ENCODE measurements at regions not wholly inside any gene's neighbourhood (a gene's known extent, or its start where the extent isn't known, plus 50 kb on each side); places are given as distances from the start of the nearest gene placed in this dataset.

- H3K27me3 ChIP-seq, result no peaks in the 10 kb centered on the region
- DNase-seq, result no peak
- H3K27ac ChIP-seq, result no peak overlapping the region
- H3K4me3 ChIP-seq, result no peak overlapping the region
- in situ Hi-C loops (cut with MboI; ENCODE audit: low sequenced_read_pairs in 4 of 4), result no loop called here
- H3K9me3 ChIP-seq, result no peaks in the 10 kb centered on the region
- no peak for TF ChIP-seq POLR2A (IDR thresholded peaks at IDR 0.05)
- no peak for TF ChIP-seq CTCF (IDR thresholded peaks at IDR 0.05 in 4 of 5, conservative IDR thresholded peaks at IDR 0.05 in 1 of 5)
- intact Hi-C loops (cut with DNase I; ENCODE audit: low total_unique reads), result no loop called here
- ATAC-seq, result no peak
- H3K4me1 ChIP-seq, result no peaks in the 10 kb centered on the region
- H3K36me3 ChIP-seq, result no peaks in the 10 kb centered on the region
Observed at GRCh38 chr7:79691074-79691473, 237.6 kb upstream of the MAGI2 start.

- ATAC-seq, result no peak
- H3K36me3 ChIP-seq, result no peaks in the 10 kb centered on the region
- in situ Hi-C loops (cut with MboI; ENCODE audit: low sequenced_read_pairs in 4 of 4) (no loop called here), intact Hi-C loops (cut with DNase I; ENCODE audit: low total_unique reads) (no loop called here)
- H3K9me3 ChIP-seq, result no peaks in the 10 kb centered on the region
- no peaks in the 10 kb centered on the region for H3K4me1 ChIP-seq
- DNase-seq, result no peak
- no peak overlapping the region for H3K4me3 ChIP-seq
- no peaks in the 10 kb centered on the region for H3K27me3 ChIP-seq
- no peak for TF ChIP-seq CTCF (IDR thresholded peaks at IDR 0.05 in 4 of 5, conservative IDR thresholded peaks at IDR 0.05 in 1 of 5)
- no peak for TF ChIP-seq POLR2A (IDR thresholded peaks at IDR 0.05)
- no peak overlapping the region for H3K27ac ChIP-seq
Observed at GRCh38 chr7:79684384-79684783, 230.9 kb upstream of the MAGI2 start.

- TF ChIP-seq POLR2A (IDR thresholded peaks at IDR 0.05) (no peak), CTCF (IDR thresholded peaks at IDR 0.05 in 4 of 5, conservative IDR thresholded peaks at IDR 0.05 in 1 of 5) (no peak)
- no peaks in the 10 kb centered on the region for H3K9me3 ChIP-seq
- no peak overlapping the region for H3K4me3 ChIP-seq
- DNase-seq (no peak), ATAC-seq (no peak)
- intact Hi-C loops (cut with DNase I; ENCODE audit: low total_unique reads) (no loop called here), in situ Hi-C loops (cut with MboI; ENCODE audit: low sequenced_read_pairs in 4 of 4) (no loop called here)
- no peaks in the 10 kb centered on the region for H3K36me3 ChIP-seq
- no peaks in the 10 kb centered on the region for H3K4me1 ChIP-seq
- H3K27ac ChIP-seq, result no peak overlapping the region
- H3K27me3 ChIP-seq, result no peaks in the 10 kb centered on the region
Observed at GRCh38 chr7:79683916-79684315, 230.4 kb upstream of the MAGI2 start.

GRCh38 chr7:79683185-79683890 is 229.9 kb upstream of the MAGI2 start:
- intact Hi-C loops (cut with DNase I; ENCODE audit: low total_unique reads), result no loop called here
- H3K36me3 ChIP-seq, result no peaks in the 10 kb centered on the region
- no peak for TF ChIP-seq CTCF (IDR thresholded peaks at IDR 0.05 in 4 of 5, conservative IDR thresholded peaks at IDR 0.05 in 1 of 5)
- no peak overlapping the region for H3K27ac ChIP-seq
- no peak for ATAC-seq
- H3K4me3 ChIP-seq, result no peak overlapping the region
- H3K4me1 ChIP-seq, result no peaks in the 10 kb centered on the region
- no peaks in the 10 kb centered on the region for H3K27me3 ChIP-seq
- no peak for DNase-seq
- H3K9me3 ChIP-seq, result no peaks in the 10 kb centered on the region
- in situ Hi-C loops (cut with MboI; ENCODE audit: low sequenced_read_pairs in 4 of 4), result no loop called here

- Histone ChIP-seq H3K36me3 (no peaks in the 10 kb centered on the region), H3K27me3 (no peaks in the 10 kb centered on the region), H3K4me3 (no peak overlapping the region), H3K4me1 (no peaks in the 10 kb centered on the region), H3K27ac (no peak overlapping the region), H3K9me3 (no peaks in the 10 kb centered on the region)
- in situ Hi-C loops (cut with MboI; ENCODE audit: low sequenced_read_pairs in 4 of 4), result no loop called here
- intact Hi-C loops (cut with DNase I; ENCODE audit: low total_unique reads), result no loop called here
- no peak for TF ChIP-seq POLR2A (IDR thresholded peaks at IDR 0.05)
- no peak for TF ChIP-seq CTCF (IDR thresholded peaks at IDR 0.05 in 4 of 5, conservative IDR thresholded peaks at IDR 0.05 in 1 of 5)
- no peak for DNase-seq
- ATAC-seq, result no peak
Observed at GRCh38 chr7:79681454-79681853, 228.0 kb upstream of the MAGI2 start.

Data from gastrocnemius medialis (tissue), 4 donors.